ENCODE measurements at regions not wholly inside any gene's neighbourhood (a gene's known extent, or its start where the extent isn't known, plus 50 kb on each side); places are given as distances from the start of the nearest gene placed in this dataset.

DNA sequence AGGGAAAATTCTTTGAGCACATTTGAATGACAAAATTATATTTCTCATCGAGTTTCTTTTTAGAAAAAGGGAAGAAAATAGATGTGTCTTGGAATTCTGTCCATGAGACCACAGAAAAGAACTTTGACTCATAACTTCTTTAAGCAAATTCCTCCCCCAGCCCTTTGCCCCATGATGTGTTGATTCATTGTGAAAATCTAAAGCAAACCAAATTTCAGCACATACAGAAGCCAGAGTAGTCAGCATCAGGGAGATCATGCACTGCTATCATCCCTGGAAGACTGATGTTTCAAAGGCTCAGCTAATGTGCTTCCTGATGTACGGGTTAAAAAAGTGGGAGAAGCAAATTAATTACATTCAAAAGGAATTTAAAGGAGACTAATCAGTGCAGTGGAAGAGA is 159.7 kb downstream of the FAT3 start:
- Histone ChIP-seq H3K9me3 (no peaks in the 10 kb centered on the region), H3K27me3 (no peaks in the 10 kb centered on the region), H3K4me3 (no peak overlapping the region), H3K4me1 (peaks cover 0 to 8% (median 0%) of the 10 kb centered on the region in 12 donors), H3K27ac (no peak overlapping the region), H3K36me3 (no peaks in the 10 kb centered on the region)
- TF ChIP-seq POLR2A (IDR thresholded peaks at IDR 0.05) = no peak
- TF ChIP-seq CTCF (IDR thresholded peaks at IDR 0.05) = no peak
- no peak for DNase-seq
- ATAC-seq = no peak
- intact Hi-C loops (cut with DNase I) = no loop called here
- WGBS, 4 donors = 58 to 71% (median 61%) methylated on average over 2 of the region's 2 CpGs

DNA sequence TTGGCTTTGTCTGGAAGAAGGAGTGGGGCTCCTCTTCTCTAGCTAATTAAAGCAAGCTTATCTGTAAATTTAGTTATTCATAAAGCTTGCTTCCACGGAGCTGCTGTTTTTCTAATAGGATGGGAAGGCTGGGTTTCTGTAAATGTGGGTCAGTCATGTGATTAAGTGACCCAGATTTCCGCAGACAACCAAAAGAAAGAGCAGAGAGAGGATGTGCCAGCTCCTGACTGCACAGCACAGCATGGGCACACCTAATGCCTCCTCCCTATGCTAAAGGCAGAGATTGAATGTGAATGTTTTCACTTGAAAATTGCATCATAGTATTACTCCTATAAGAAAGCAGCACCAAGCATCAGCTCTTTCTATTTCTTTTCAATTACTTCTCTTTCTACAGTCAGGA is 160.2 kb downstream of the FAT3 start:
- no peak for DNase-seq
- Histone ChIP-seq H3K27ac (no peak overlapping the region), H3K36me3 (no peaks in the 10 kb centered on the region), H3K9me3 (no peaks in the 10 kb centered on the region), H3K27me3 (no peaks in the 10 kb centered on the region), H3K4me1 (peaks cover 0 to 8% (median 0%) of the 10 kb centered on the region in 12 donors), H3K4me3 (no peak overlapping the region)
- TF ChIP-seq POLR2A (IDR thresholded peaks at IDR 0.05) (no peak), CTCF (IDR thresholded peaks at IDR 0.05) (no peak)
- intact Hi-C loops (cut with DNase I) = no loop called here
- ATAC-seq = no peak
- 28 to 43% (median 35%) methylated on average over 2 of the region's 2 CpGs for WGBS, 4 donors

DNA sequence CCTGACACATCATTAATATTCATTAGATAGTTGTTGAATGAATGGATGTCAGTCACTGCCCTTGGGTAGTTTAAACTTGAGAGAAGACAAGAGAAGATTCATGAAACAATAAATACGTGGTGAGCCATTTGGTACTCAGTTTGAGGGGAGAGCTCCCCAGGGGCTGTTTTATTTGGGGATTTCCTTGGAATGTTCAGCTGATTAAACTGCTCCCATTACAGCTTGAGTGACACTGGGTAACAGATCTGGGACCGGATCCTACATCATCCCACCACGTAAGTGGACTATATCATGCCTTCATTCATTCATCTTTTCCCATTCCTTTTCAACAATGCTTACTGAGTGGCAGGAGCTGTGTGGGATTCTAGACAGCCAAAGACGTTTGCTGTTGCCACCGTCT is 162.0 kb downstream of the FAT3 start:
- no peak overlapping the region for H3K4me3 ChIP-seq
- no peak for TF ChIP-seq POLR2A (IDR thresholded peaks at IDR 0.05)
- no peak for TF ChIP-seq CTCF (IDR thresholded peaks at IDR 0.05)
- no peaks in the 10 kb centered on the region for H3K9me3 ChIP-seq
- no peaks in the 10 kb centered on the region for H3K27me3 ChIP-seq
- WGBS, 4 donors = 77 to 85% (median 79%) methylated on average over 5 of the region's 5 CpGs
- no peaks in the 10 kb centered on the region for H3K36me3 ChIP-seq
- no peak overlapping the region for H3K27ac ChIP-seq
- ATAC-seq = no peak
- peaks cover 0 to 8% (median 0%) of the 10 kb centered on the region in 12 donors for H3K4me1 ChIP-seq
- no peak for DNase-seq
- intact Hi-C loops (cut with DNase I) = no loop called here

DNA sequence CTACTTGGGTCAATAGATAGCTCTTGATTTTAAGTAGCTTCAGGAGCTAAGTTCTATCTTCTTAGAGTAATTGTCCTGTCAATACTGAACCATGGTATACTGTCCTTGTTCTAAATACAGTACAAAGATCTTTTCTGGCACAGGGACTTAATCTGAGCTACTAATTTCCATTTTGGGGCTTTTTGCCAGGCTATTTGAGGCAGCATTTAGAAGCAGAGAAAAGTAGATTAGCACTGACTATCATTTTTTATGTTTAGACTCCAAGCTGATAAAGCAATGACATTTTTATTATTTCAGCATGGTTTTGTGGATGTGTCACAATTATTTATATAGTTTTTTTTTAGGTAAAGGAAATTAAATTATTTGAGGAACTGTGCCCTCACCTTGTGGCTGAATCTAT is 163.2 kb downstream of the FAT3 start:
- intact Hi-C loops (cut with DNase I) = no loop called here
- no peak for ATAC-seq
- Histone ChIP-seq H3K9me3 (no peaks in the 10 kb centered on the region), H3K4me3 (no peak overlapping the region), H3K27ac (no peak overlapping the region), H3K27me3 (no peaks in the 10 kb centered on the region), H3K36me3 (no peaks in the 10 kb centered on the region), H3K4me1 (peaks cover 0 to 8% (median 0%) of the 10 kb centered on the region in 12 donors)
- no peak for TF ChIP-seq POLR2A (IDR thresholded peaks at IDR 0.05)
- TF ChIP-seq CTCF (IDR thresholded peaks at IDR 0.05) = no peak
- DNase-seq = no peak

Measured in heart left ventricle (tissue), 16 donors.